ENCODE measurements at regions not wholly inside any gene's neighbourhood (a gene's known extent, or its start where the extent isn't known, plus 50 kb on each side); places are given as distances from the start of the nearest gene placed in this dataset.

DNA sequence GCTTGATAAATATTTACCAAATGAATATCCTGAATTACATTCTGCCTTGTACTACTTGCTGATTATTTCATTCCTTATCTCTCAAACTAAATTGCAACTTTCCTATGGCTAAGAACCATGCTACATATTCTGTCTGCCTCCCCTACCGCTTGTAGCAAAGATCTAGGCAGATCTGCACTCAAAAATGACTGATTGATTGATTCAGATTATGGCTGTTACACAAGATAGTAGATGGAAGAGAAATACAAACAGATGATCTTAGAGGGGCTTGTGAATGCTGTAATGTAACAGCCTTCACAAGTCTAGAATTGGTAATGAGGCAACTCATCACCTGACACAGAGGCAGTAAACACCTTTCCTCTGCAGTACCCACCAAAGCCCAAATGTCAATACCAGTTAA is 446.1 kb downstream of the PRELID2 start:
- no peak for DNase-seq (ENCODE audit: low read depth in 4 of 4, low spot score in 1 of 4)

DNA sequence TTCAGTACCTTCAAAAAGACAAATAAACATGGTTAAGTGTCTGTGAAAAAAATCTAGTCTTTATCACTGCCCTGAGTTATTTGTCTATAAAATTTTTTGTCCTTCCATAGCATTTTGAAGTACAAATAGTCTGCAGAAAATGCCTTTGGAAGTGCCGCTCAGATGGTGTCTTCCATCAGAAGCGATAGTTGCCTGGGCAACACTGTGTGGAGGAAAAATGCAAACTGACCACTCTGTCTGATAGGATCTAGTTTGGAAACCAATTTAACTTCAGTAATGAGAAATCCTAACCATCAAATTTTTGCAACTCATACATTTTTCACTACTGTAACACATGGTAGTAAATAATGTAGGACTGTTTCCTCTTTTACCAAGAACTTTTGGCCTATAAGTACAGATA is 449.9 kb downstream of the PRELID2 start:
- no peak for DNase-seq (ENCODE audit: low read depth in 4 of 4, low spot score in 1 of 4)

DNA sequence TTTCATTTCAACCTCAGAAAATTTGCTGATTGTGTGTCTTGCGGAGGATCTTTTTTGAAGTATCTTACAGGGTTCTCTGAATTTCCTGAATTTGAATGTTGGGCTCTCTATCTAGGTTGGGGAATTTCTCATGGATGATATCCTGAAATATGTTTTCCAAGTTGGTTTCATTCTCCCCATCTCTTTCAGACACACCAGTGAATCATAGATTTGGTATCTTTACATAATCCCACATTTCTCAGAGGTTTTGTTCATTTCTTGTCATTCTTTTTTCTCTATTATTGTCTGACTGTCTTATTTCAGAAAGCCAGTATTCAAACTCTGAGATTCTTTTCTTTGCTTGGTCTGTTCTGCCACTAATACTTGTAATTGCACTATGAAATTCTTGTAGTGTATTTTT is 456.9 kb downstream of the PRELID2 start:
- no peak for DNase-seq (ENCODE audit: low read depth in 4 of 4, low spot score in 1 of 4)

- no peak for DNase-seq (ENCODE audit: low read depth in 4 of 4, low spot score in 1 of 4)
Measured at GRCh38 chr5:145375521-145375920, 459.6 kb downstream of the PRELID2 start.

- DNase-seq (ENCODE audit: low read depth in 4 of 4, low spot score in 1 of 4), result no peak
Measured at GRCh38 chr5:145365464-145365863, 469.7 kb downstream of the PRELID2 start.

DNA sequence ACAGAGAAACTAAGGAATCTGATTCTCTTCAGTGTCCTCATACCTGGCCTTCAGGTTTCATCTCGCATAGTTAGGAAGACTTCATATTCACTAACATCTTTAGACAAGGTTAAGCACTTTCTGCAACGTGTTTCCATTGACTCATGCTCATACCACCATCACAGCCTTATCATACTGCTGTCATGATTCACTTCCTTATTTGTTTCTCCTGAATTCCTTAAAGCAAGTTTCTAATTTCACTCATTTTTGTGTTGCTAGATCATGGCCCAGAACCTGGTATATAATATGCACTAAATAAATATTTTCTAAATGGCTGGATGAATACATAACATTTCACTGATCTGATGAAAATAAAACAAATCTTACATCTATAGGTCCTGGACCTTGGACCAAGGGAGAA is 472.9 kb downstream of the PRELID2 start:
- no peak for DNase-seq (ENCODE audit: low read depth in 4 of 4, low spot score in 1 of 4)

DNA sequence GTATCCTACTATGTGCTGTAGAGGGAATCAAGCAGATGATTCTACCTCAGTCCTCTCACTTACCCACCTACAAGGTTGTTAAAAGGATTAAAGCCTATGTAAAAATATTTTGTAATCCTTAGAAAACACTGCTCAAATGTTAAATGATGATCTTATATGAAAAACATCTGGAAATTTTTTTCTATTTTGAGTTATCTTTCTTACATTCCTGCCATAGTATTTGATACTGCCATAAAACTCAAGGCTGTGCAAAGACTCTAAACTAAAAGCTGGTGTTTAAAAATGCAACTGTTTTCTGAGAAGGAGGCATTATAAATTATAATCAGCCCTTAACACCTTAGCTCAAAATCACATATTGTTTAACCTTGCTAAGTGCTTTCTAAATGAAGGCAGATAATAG is 474.2 kb downstream of the PRELID2 start:
- no peak for DNase-seq (ENCODE audit: low read depth in 4 of 4, low spot score in 1 of 4)

DNA sequence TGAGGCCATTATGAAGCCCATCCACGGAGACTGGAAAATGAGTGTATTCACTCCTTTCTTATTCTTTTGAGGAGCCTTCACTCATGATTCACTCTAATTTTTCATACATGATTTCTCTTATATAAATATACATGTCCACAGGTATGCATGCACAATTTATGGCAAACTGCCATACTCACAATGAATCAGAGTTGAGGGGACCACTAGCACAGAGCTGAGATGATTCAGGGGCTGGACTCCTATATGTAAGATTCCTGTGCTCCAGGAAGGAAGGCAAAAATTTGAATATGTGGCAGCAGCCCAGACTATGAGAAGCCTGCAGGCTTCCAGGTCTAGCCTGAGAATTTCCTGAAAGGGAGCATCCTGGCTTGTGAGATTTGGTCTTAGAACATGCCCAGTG is 484.6 kb downstream of the PRELID2 start:
- DNase-seq (ENCODE audit: low read depth in 4 of 4, low spot score in 1 of 4), result no peak

- no peak for DNase-seq (ENCODE audit: low read depth in 4 of 4, low spot score in 1 of 4)
Measured at GRCh38 chr5:145347026-145347616, 488.0 kb downstream of the PRELID2 start.

DNA sequence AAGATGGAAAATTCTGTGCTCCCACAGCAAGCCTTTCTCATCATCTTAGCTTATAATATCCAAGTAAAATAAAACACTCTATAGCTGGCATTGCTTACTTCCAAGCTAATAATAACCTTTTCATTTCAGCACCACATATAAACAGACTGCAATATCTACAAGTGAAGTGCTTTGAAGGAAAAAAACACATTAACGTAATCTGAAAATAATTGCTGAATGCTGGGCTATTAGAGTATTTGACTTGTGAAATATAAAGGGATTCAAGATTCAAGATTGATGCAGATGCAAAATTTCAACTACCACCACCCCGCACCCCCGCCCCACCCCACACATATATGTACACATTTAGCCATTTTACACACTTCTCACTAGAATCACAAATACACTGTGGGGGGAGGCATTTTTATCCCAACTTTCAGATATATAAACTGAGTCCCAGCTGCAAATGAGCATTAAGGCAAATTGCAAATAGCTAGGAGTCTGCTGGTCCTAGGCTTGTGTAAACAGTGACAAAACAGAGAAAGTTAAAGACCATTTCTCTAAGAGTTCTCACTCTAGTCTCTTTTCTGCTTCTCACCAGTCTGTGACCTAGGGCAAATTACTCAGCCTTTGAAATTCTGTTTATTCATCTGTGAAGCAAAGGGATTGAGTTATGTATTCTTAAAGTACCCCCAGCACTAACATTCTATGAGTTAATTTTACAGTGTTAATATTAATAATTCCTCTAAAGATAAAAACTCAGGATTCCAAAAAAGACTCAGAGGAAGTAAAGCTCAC is 489.4 kb downstream of the PRELID2 start:
- no peak for DNase-seq (ENCODE audit: low read depth in 4 of 4, low spot score in 1 of 4)

DNA sequence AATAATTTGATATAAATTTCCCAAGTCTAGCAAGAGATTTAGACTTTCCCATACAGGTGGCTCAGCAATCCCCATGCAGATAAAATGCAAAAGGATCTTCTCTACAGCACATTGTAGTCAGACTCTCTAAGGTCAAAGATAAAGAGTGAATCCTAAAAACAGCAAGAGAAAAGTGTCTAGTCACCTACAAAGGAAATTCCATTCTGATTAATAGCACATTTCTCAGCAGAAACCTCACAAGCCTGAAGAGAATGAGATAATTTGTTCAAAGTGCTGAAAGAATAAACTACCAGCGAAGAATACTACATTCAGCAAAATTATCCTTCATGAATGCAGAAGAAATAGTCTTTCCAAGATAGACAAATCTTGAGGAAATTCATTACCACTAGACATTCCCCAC is 493.3 kb downstream of the PRELID2 start:
- no peak for DNase-seq (ENCODE audit: low read depth in 4 of 4, low spot score in 1 of 4)

DNA sequence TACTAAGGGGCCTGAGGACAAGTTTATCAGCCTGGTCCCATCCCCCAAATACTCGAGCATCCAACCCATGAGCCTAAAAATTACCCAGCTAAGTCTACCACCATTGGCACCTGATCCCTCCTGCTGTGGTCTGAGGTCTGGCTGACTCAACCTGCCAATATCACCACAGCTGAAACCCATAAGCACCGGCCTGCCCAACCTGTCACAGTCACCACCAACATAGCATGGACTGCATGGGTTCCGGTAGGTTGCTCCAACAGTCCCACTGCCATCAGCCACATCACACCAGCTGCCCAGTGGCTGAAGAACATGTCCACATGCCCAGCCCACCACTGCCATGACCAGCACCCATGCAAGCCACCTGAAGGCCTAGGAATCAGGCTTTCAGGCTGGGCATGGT is 495.0 kb downstream of the PRELID2 start:
- DNase-seq (ENCODE audit: low read depth in 4 of 4, low spot score in 1 of 4), result no peak

GRCh38 chr5:145324767-145325479 is 510.2 kb downstream of the PRELID2 start:
- no peak for DNase-seq (ENCODE audit: low read depth in 4 of 4, low spot score in 1 of 4)

GRCh38 chr5:145324101-145324500 is 511.0 kb downstream of the PRELID2 start:
- no peak for DNase-seq (ENCODE audit: low read depth in 4 of 4, low spot score in 1 of 4)

- DNase-seq (ENCODE audit: low read depth in 4 of 4, low spot score in 1 of 4), result no peak
Measured at GRCh38 chr5:145316282-145316681, 518.9 kb downstream of the PRELID2 start.

DNA sequence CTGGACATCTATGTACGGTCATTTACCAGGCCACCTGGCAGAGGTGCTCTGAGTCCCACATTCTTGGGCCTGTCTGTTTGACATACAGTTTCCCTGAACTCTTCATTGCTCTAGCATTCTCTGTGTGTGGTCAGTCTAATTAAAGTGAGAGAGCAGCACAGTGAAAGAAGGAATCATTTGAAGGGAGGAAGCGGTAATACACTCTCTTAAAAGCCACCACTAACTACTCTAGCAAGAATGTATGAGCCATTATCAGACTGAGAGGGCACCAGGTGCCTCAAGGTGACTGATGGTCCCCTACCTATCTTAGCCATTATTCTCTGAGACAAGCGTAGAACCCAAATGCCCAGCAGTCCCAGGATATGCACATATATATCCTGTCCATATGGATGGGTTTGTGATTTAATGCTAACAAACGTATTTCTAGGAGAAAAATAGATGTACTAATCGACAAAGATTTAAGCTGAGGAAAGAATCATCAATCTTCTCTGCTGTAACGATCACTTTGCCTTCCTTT is 527.2 kb downstream of the PRELID2 start:
- no peak for DNase-seq (ENCODE audit: low read depth in 4 of 4, low spot score in 1 of 4)

- no peak for DNase-seq (ENCODE audit: low read depth in 4 of 4, low spot score in 1 of 4)
Measured at GRCh38 chr5:145295236-145295835, 539.8 kb downstream of the PRELID2 start.

GRCh38 chr5:145294331-145294730 is 540.8 kb downstream of the PRELID2 start:
- DNase-seq (ENCODE audit: low read depth in 4 of 4, low spot score in 1 of 4), result no peak

GRCh38 chr5:145293716-145294115 is 541.4 kb downstream of the PRELID2 start:
- DNase-seq (ENCODE audit: low read depth in 4 of 4, low spot score in 1 of 4), result no peak

DNA sequence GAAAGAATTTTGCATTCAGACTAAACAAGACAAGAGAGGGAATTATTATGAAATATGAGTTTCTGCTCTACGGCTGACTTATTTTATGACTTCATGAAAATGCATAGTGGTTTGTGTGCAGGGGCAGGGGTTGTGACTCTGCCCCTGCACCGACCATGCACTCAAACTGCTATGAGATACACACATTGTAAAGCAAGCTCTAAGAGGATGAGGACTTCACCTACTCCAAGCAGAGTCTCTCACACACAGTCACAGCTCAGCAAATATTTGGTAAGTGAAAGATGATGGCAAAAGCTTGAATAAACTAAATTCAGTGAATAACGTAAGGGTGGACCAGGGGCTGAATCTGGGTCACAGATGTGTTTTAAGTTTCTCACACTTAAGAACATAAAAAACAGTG is 542.9 kb downstream of the PRELID2 start:
- no peak for DNase-seq (ENCODE audit: low read depth in 4 of 4, low spot score in 1 of 4)

DNA sequence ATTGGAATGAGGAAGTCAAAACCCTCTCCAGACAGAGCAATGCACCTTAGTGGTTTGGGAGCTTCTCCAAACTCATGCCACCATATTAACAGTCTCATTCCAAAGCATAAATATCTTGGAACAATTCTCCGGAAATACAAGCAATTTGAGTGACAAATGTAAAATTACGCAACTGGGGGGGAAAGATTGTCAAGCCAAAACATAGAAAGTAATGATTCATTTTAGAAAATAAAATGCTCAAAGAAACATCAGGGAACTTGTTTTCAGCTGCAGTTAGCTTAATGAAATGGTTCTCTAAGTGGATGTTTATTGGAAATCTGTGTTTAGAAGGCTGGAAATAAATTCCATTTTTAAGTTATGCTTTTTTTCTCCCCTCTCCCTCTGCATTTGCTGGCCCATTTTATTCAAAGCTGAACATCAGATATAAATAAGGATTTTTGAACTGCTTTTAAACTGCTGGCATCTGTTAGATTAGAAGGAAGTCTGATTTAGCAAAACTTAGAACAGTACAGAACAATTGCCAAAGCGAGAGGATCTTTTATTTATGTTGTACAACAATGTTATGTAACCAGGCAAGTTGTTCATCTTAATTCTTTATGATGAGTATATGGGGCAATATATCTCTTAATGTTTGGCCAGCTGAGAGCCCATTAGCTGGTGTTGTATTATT is 551.9 kb downstream of the PRELID2 start:
- no peak for DNase-seq (ENCODE audit: low read depth in 4 of 4, low spot score in 1 of 4)
